ENCODE measurements at regions not wholly inside any gene's neighbourhood (a gene's known extent, or its start where the extent isn't known, plus 50 kb on each side); places are given as distances from the start of the nearest gene placed in this dataset.

DNA sequence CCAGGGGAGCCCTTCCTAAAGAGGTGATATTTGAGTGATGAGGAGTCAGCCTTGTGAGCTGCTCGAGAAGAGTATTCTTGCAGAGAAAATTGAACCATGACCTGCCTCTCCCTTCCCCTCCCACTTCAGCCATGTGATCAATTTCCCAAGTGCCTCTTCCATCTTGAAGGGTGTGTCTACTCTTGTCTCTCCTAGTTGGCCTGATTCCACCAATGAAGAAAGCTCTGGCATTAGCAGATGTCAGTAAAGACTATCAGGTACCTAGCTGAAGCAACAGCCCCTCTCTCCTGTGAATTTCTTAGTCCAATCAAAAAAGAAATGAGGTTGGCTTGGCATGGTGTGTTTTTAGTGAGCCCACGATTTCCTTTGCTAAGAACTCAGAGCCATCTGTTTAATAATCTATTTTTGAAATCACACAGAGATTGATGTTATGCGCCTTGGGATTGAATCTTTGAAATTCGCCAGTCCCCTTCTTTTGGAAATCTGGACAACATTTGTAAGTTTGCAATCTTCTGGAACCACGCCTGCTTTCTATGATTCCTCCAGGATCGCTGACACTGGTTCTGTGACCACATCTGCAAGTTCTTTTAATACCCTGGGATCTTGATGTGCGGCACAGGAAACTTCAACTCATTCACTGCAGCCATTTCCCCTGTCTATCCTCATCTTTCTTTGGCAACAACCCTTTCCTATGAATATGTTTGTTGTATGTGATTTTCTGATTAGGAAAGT, 404.6 kb downstream of the DMRT2 start:
- DNase-seq = no peak

GRCh38 chr9:1455766-1456165, 405.6 kb downstream of the DMRT2 start:
- no peak for DNase-seq
- no peak overlapping the region for H3K4me3 ChIP-seq
- intact Hi-C loops (cut with DNase I) = no loop called here
- H3K36me3 ChIP-seq = no peaks in the 10 kb centered on the region
- no peak overlapping the region for H3K27ac ChIP-seq
- no peaks in the 10 kb centered on the region for H3K27me3 ChIP-seq
- no peak overlapping the region for H3K9ac ChIP-seq (ENCODE audit: low read depth in 2 of 2, low read length in 2 of 2)
- no peaks in the 10 kb centered on the region for H3K9me3 ChIP-seq
- H3K4me1 ChIP-seq = no peaks in the 10 kb centered on the region
- TF ChIP-seq, protein P1, sequence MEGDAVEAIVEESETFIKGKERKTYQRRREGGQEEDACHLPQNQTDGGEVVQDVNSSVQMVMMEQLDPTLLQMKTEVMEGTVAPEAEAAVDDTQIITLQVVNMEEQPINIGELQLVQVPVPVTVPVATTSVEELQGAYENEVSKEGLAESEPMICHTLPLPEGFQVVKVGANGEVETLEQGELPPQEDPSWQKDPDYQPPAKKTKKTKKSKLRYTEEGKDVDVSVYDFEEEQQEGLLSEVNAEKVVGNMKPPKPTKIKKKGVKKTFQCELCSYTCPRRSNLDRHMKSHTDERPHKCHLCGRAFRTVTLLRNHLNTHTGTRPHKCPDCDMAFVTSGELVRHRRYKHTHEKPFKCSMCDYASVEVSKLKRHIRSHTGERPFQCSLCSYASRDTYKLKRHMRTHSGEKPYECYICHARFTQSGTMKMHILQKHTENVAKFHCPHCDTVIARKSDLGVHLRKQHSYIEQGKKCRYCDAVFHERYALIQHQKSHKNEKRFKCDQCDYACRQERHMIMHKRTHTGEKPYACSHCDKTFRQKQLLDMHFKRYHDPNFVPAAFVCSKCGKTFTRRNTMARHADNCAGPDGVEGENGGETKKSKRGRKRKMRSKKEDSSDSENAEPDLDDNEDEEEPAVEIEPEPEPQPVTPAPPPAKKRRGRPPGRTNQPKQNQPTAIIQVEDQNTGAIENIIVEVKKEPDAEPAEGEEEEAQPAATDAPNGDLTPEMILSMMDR (IDR thresholded peaks at IDR 0.05) = no peak

More for the DNA sequence above, 404.6 kb downstream of the DMRT2 start:
- Histone ChIP-seq H3K27me3 (no peaks in the 10 kb centered on the region), H3K4me1 (no peaks in the 10 kb centered on the region), H3K4me3 (no peak overlapping the region), H3K27ac (no peak overlapping the region), H3K9me3 (no peaks in the 10 kb centered on the region), H3K9ac (ENCODE audit: low read depth in 2 of 2, low read length in 2 of 2) (no peak overlapping the region), H3K36me3 (no peaks in the 10 kb centered on the region)
- TF ChIP-seq, protein P1 (IDR thresholded peaks at IDR 0.05) = no peak
- intact Hi-C loops (cut with DNase I) = no loop called here

- TF ChIP-seq, protein P1 (IDR thresholded peaks at IDR 0.05) = no peak
- no peak overlapping the region for H3K4me3 ChIP-seq
- no peaks in the 10 kb centered on the region for H3K4me1 ChIP-seq
- no peak for DNase-seq
- no peaks in the 10 kb centered on the region for H3K9me3 ChIP-seq
- H3K9ac ChIP-seq (ENCODE audit: low read depth in 2 of 2, low read length in 2 of 2) = no peak overlapping the region
- no peaks in the 10 kb centered on the region for H3K27me3 ChIP-seq
- H3K27ac ChIP-seq = no peak overlapping the region
- intact Hi-C loops (cut with DNase I) = no loop called here
- no peaks in the 10 kb centered on the region for H3K36me3 ChIP-seq
Observed at GRCh38 chr9:1456301-1457024, 406.3 kb downstream of the DMRT2 start.

DNA sequence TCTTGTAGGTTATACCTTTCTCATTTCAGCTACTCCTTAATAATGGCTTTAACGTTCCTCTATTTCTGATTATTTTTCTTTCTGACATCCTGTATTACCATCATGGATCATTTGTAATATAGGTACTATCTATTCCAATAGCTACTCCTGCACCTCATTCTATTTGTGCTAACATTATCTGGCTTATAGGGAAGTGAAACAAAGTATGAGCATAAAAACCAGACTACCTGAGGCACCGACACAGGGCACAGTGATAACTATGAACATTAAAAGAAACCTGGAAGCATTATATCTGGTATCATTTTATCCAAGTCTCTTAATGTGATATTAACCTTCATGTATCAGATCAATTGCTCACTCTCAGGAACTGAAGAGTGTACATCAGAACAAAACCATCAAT, 407.3 kb downstream of the DMRT2 start:
- no peak overlapping the region for H3K4me3 ChIP-seq
- DNase-seq = no peak
- H3K27ac ChIP-seq = no peak overlapping the region
- intact Hi-C loops (cut with DNase I) = no loop called here
- no peaks in the 10 kb centered on the region for H3K27me3 ChIP-seq
- no peaks in the 10 kb centered on the region for H3K9me3 ChIP-seq
- no peaks in the 10 kb centered on the region for H3K36me3 ChIP-seq
- TF ChIP-seq, protein P1 (IDR thresholded peaks at IDR 0.05) = no peak
- no peaks in the 10 kb centered on the region for H3K4me1 ChIP-seq
- no peak overlapping the region for H3K9ac ChIP-seq (ENCODE audit: low read depth in 2 of 2, low read length in 2 of 2)

DNA sequence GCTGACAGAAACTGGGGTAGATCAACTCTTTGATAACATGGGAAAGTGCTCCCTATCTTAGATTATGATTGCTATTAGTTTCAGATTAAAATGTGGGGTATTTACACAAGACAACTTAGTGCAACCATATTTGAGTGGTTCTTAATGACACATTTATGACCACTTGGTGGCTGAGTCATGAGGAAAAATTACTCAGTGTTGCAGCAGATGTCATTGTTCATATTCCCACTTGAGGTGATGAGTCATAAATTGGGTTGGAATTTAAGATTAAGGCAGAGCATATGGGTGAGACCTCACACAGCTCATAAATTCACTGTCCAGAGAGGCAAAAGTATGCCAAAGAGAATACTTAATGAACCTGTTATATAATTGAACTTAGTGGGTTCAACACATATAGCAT, 408.3 kb downstream of the DMRT2 start:
- Histone ChIP-seq H3K4me3 (no peak overlapping the region), H3K4me1 (no peaks in the 10 kb centered on the region), H3K36me3 (no peaks in the 10 kb centered on the region), H3K27ac (no peak overlapping the region), H3K9ac (ENCODE audit: low read depth in 2 of 2, low read length in 2 of 2) (no peak overlapping the region), H3K27me3 (no peaks in the 10 kb centered on the region), H3K9me3 (no peaks in the 10 kb centered on the region)
- TF ChIP-seq, protein P1 (IDR thresholded peaks at IDR 0.05) = no peak
- intact Hi-C loops (cut with DNase I) = no loop called here
- no peak for DNase-seq

All from colonic mucosa (tissue), 4 donors.